ENCODE measurements at regions not wholly inside any gene's neighbourhood (a gene's known extent, or its start where the extent isn't known, plus 50 kb on each side); places are given as distances from the start of the nearest gene placed in this dataset.

- WGBS (ENCODE audit: low lambda C conversion rate): 40% methylated on average over 14 of the region's 14 CpGs
- BruUV-seq (replicated peaks): no TSS peak
- intact Hi-C loops (cut with micrococcal nuclease; ENCODE audit: unreplicated experiment) (no loop called here), in situ Hi-C loops (cut with HindIII; ENCODE audit: extremely low pct_ligation_motif_present, low pct_unique_long_range_greater_than_20kb) (no loop called here)
- Histone ChIP-seq H3K27ac (ENCODE audit: extremely low read length, insufficient read depth, low read length) (no peak overlapping the region), H3K4me1 (ENCODE audit: insufficient read depth, low read length) (peaks cover 29% of the 10 kb centered on the region), H3K79me2 (ENCODE audit: insufficient read depth, low read length) (no peaks in the 10 kb centered on the region), H4K20me1 (ENCODE audit: insufficient read depth, low read length) (no peaks in the 10 kb centered on the region), H3K4me2 (ENCODE audit: low read depth, low read length) (peak overlapping the region; percentile 29), H2AFZ (ENCODE audit: low read length) (no peak overlapping the region), H3K36me3 (replicated peaks in 1 of 2; ENCODE audit: control insufficient read depth in 1 of 2, insufficient read depth in 2 of 2, low read length in 2 of 2) (no peaks in the 10 kb centered on the region), H3K9ac (ENCODE audit: insufficient read depth, low read depth, low read length) (no peak overlapping the region), H3K27me3 (ENCODE audit: control insufficient read depth in 1 of 2, insufficient read depth in 2 of 2, low read length in 2 of 2) (peaks cover 48 to 55% of the 10 kb centered on the region in 2 experiments), H3K4me3 (replicated peaks in 1 of 3; ENCODE audit: insufficient read depth in 1 of 3, low read depth in 2 of 3, low read length in 3 of 3) (no peak overlapping the region), H3K9me3 (ENCODE audit: low read length) (peaks cover 8% of the 10 kb centered on the region)
- no peak for FAIRE-seq
- ATAC-seq: no peak
- POLR2A ChIA-PET: no interaction called here
- CTCF ChIA-PET (ENCODE audit: low intra/inter-chr PET ratio, low total read pairs): no interaction called here
- DNase-seq (ENCODE audit: low spot score): no peak
- TF ChIP-seq DR1 (CRISPR knock-in tag; IDR thresholded peaks at IDR 0.05) (no peak), ZNF674 (CRISPR knock-in tag; IDR thresholded peaks at IDR 0.05; ENCODE audit: low read depth) (no peak), HNRNPLL (IDR thresholded peaks at IDR 0.05; ENCODE audit: low read depth, low read length, poor library complexity, severe bottlenecking) (peak; percentile 13), HBP1 (CRISPR knock-in tag; IDR thresholded peaks at IDR 0.05; ENCODE audit: low read depth) (no peak), ISX (CRISPR knock-in tag; conservative IDR thresholded peaks at IDR 0.05) (no peak), KAT8 (CRISPR knock-in tag; IDR thresholded peaks at IDR 0.05) (no peak), ZNF777 (CRISPR knock-in tag; IDR thresholded peaks at IDR 0.05) (no peak), E2F2 (CRISPR knock-in tag; IDR thresholded peaks at IDR 0.05; ENCODE audit: borderline replicate concordance) (no peak), UBTF (CRISPR knock-in tag; IDR thresholded peaks at IDR 0.05) (0 out of 2 replicates have a peak, but pooled peaks have one; percentile 21), ZBTB33 (CRISPR knock-in tag; IDR thresholded peaks at IDR 0.05) (no peak), ARNT2 (CRISPR knock-in tag; IDR thresholded peaks at IDR 0.05; ENCODE audit: low read depth) (no peak), MIER2 (CRISPR knock-in tag; IDR thresholded peaks at IDR 0.05) (no peak), PLSCR1 (CRISPR knock-in tag; IDR thresholded peaks at IDR 0.05; ENCODE audit: borderline replicate concordance) (no peak), NR2C2 (CRISPR knock-in tag; IDR thresholded peaks at IDR 0.05; ENCODE audit: borderline replicate concordance) (peak; percentile 94)
Measured at GRCh38 chr20:62547364-62547763, 71.6 kb upstream of the GATA5 start.

All from HepG2 (cell line).